ENCODE measurements at regions not wholly inside any gene's neighbourhood (a gene's known extent, or its start where the extent isn't known, plus 50 kb on each side); places are given as distances from the start of the nearest gene placed in this dataset.

DNA sequence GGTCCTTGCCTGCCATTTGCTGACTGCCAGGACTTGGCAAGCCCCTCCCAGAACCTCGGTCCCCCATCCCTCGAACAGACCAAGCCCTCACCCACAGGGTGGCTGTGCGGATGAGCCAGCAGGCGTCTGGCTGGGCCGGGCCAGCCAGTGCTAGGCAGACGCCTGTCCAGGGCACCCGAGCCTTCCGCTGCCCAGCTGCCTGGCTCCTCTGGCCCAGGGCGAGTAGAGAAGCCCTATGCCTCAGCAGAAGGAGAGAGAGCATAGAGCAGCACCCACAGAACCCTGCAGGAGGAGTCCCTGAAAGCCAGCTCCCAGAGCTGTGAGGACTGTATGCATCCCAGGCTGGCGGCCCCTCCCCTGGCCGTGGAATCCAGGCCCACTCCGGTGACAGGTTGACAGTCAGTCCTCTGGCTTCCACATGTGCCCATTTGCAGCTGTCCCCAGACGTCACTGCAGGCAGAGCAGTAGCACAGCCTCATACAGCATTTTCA is 62.1 kb upstream of the GLI2 start:
- TF ChIP-seq TAF1 (IDR thresholded peaks at IDR 0.05; ENCODE audit: borderline replicate concordance, insufficient read depth, low read length), result no peak
- TF ChIP-seq, protein P1, sequence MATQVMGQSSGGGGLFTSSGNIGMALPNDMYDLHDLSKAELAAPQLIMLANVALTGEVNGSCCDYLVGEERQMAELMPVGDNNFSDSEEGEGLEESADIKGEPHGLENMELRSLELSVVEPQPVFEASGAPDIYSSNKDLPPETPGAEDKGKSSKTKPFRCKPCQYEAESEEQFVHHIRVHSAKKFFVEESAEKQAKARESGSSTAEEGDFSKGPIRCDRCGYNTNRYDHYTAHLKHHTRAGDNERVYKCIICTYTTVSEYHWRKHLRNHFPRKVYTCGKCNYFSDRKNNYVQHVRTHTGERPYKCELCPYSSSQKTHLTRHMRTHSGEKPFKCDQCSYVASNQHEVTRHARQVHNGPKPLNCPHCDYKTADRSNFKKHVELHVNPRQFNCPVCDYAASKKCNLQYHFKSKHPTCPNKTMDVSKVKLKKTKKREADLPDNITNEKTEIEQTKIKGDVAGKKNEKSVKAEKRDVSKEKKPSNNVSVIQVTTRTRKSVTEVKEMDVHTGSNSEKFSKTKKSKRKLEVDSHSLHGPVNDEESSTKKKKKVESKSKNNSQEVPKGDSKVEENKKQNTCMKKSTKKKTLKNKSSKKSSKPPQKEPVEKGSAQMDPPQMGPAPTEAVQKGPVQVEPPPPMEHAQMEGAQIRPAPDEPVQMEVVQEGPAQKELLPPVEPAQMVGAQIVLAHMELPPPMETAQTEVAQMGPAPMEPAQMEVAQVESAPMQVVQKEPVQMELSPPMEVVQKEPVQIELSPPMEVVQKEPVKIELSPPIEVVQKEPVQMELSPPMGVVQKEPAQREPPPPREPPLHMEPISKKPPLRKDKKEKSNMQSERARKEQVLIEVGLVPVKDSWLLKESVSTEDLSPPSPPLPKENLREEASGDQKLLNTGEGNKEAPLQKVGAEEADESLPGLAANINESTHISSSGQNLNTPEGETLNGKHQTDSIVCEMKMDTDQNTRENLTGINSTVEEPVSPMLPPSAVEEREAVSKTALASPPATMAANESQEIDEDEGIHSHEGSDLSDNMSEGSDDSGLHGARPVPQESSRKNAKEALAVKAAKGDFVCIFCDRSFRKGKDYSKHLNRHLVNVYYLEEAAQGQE (IDR thresholded peaks at IDR 0.05; ENCODE audit: insufficient read depth in 1 of 2, low read depth in 2 of 2, low read length in 2 of 2), result no peak

All from PFSK-1 (cell line).